ENCODE measurements at regions not wholly inside any gene's neighbourhood (a gene's known extent, or its start where the extent isn't known, plus 50 kb on each side); places are given as distances from the start of the nearest gene placed in this dataset.

DNA sequence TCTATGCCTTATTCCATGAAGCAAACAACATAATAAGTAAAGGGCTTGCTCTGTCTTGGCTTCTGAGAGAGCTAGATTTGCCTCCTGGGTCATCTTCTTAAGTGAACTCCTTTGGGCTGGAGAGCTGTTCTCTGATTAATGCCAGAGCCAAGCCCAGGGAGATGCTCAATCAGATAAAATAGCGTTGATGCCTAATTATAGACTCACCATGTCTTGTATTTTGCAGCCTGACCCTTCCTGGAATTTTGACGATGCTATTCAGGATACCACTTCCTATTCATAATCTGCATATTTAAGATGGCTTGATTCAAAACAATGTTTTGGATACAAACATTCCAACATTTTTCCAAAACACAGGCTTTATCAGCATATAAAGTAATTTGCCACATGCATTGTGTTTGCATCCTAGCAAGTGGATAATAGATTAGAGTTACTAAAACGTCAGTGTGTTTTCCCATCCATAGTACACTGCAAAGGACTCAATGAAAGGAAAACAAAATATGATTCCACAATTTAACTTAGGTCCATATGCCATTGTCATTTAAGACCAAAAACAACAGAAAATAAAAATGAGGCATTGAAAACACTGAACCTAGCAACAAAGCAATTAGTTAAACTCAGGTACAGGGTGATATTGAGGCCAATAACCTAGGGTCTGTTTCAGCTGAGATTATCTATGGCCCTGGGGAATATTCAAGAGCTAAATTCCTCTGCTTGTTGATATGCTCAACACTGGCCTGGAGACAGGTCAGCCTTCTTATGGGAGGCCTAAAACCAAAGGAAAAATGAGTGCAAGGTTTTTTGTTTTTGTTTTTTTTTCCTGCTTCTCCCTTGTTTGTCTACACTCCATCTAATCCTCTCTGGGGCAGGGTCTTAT lies 184.2 kb upstream of the FOXN3 start:
- DNase-seq, result no peak

DNA sequence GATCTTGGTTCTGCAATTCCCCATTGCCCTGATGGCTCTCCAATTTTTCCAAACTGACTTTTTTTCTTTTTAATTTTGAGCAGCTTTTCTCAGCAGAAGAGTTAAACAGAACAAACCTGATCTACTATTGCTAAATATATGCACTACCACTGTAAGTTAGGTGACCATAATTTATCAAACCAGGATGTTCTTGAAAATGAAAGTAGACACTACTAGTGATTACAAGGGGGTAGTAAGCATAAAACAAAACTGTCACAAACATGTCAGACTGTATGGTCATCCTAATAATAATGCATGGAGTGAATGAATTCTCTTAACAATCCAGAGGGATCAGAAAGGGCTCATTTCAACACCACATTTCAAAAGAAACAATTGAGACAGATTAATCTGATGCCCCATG lies 183.0 kb upstream of the FOXN3 start:
- no peak for DNase-seq

- no peak for DNase-seq
These were observed 181.6 kb upstream of the FOXN3 start for GRCh38 chr14:89598548-89599186.

- DNase-seq, result no peak
These were observed 175.9 kb upstream of the FOXN3 start for GRCh38 chr14:89592961-89593360.

GRCh38 chr14:89589400-89590118 lies 172.5 kb upstream of the FOXN3 start:
- DNase-seq, result no peak

DNA sequence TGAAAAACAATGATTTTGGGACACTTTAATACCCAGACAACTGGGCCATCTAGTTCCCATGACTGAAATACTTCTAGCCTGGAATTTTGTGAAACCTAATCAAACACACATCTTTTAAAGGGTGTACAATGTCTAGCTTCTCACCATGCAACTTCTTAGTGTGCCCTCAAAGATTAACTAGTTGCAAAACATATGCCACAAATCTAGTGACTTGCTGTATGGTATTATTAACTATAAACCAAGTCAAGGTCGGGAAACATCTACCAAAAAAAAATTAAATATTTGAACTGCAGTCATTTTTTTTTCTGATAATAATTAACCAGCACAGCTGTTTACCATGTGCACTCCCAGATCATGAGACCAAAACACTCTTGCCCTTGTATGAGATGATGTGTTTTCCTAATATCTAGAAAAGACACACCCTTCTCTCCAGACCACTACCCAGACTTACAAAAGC lies 171.8 kb upstream of the FOXN3 start:
- no peak for DNase-seq

DNA sequence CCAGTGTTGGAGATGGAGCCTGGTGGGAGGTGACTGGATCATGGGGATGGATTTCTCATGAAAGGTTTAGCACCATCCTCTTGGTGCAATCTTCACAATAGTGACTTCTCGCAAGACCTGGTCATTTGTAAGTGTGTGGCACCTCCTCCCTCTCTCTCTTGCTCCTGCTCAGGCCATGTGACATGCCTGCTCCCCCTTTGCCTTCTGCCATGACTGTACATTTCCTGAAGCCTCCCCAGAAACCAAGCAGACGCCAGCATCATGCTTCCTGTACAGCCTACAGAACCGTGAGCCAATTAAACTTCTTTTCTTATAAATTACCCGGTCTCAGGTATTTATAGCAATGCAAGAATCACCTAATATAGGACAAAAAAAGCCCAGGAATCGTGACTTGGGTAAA lies 171.0 kb upstream of the FOXN3 start:
- no peak for DNase-seq

GRCh38 chr14:89587136-89587420 lies 170.0 kb upstream of the FOXN3 start:
- no peak for DNase-seq

GRCh38 chr14:89586258-89587135 lies 169.5 kb upstream of the FOXN3 start:
- no peak for DNase-seq

DNA sequence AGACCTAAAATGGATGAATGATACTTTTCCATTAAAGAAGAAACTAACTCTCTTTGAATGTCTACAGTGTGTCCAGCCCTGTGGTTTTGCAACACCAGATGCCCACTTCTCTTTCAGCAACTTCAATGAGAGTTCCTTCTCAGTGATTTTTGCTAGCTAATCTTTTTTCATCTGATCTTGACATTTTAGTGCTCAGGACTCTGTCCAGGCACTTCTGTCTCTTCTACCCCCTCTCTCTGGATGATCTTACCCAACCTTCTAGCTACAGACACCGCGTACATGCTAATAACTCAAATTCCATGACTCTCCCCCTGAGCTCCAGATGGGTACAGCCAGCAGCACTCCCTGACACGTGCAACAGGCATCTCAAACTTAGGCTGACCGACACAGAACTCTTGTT lies 161.1 kb upstream of the FOXN3 start:
- DNase-seq, result no peak

DNA sequence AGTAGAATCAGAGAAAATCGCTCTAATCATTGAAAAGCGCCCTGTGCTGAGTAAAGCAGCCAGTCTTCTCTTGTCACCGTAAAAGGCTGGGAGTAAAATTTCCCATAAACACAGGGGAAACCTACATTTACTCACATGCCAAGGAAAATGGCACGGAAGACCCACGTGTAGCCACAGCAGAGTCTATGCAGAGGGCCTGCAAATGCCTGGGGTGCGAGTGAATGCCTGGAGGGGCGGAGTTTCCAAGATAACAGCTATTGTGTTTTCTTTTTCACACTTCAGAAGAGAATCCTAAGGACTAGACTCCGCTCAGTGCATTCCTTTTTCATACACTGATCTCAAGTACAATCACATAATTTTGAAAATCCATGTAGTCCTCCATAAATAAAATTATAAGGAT lies 159.9 kb upstream of the FOXN3 start:
- no peak for DNase-seq

GRCh38 chr14:89576145-89576927 lies 159.3 kb upstream of the FOXN3 start:
- no peak for DNase-seq

DNA sequence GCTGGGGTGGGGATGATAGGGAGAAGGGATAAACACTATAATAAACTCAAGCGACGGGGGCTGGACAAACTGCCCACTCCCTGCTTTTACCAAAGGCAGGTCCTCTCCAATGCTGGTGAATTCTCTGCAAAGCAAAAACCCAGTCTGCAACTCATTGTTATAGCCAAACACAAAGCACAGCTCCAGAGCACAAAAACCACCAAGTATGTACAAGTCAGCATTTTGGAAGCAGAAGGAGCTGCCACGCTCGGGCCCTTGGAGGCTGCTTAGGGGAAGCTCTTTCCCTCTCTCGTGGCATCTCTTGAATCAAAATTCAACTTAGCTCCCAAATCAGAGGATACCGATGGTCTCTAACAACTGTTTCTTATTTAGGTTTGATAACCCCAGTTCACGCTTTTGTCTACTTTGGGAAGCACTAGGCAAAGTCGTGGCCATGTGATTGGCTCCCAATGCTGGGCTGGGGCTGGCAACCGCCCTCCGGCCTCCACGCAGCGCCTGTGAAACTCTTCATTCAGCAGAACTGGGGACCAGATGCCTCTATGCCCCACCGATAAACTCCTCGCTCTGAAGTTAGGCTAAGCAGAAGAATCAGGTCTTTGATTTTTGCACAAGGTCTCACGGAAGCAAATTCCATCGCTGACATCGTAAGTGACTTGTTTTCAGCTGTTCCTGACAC lies 158.5 kb upstream of the FOXN3 start:
- no peak for DNase-seq

DNA sequence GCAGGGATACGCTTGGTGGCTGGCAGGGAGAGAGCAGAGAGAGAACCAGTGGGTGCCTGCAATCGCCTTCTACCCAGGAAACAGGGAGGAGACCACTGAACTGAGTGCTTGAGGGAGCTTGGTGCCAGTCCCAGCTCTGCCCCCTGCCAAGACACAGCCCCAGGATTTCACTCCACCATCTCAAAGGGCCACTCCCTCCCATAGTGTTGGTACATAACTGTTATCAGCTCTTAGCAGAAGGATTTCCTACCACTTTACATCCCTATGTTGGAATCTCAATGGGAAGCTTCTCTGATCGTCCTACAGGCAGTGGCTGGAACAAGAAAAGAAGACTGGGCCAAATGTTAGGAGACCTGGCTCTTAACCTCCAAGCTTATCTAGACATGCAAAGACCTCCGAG lies 157.4 kb upstream of the FOXN3 start:
- DNase-seq, result no peak

DNA sequence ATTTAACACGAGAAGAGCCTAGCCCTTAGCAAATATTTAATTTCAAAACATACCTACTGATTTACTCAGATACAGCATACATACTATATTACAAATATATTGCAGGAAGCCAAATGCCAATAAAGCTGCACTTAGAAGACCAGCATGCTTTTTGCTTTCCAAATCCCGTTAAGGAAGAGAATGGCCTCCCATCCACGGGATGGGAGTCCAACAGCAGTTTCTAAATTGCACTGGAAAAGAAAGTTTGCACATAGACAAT lies 156.3 kb upstream of the FOXN3 start:
- DNase-seq, result no peak

GRCh38 chr14:89572596-89573398 lies 155.8 kb upstream of the FOXN3 start:
- no peak for DNase-seq

GRCh38 chr14:89571491-89571890 lies 154.5 kb upstream of the FOXN3 start:
- DNase-seq, result no peak

GRCh38 chr14:89566644-89567415 lies 149.8 kb upstream of the FOXN3 start:
- no peak for DNase-seq

- DNase-seq, result no peak
These were observed 149.1 kb upstream of the FOXN3 start for GRCh38 chr14:89566180-89566579.

- DNase-seq, result no peak
These were observed 148.6 kb upstream of the FOXN3 start for GRCh38 chr14:89565607-89566006.
